ENCODE measurements at regions not wholly inside any gene's neighbourhood (a gene's known extent, or its start where the extent isn't known, plus 50 kb on each side); places are given as distances from the start of the nearest gene placed in this dataset.

- no peak overlapping the region for H3K27ac ChIP-seq
- TF ChIP-seq HMGXB4 (CRISPR knock-in tag; IDR thresholded peaks at IDR 0.05; ENCODE audit: borderline replicate concordance) (no peak), FOSB (CRISPR knock-in tag; IDR thresholded peaks at IDR 0.05) (no peak), FOSL2 (IDR thresholded peaks at IDR 0.05) (no peak), FOSL2 (CRISPR knock-in tag; IDR thresholded peaks at IDR 0.05) (no peak), BHLHE40 (IDR thresholded peaks at IDR 0.05; ENCODE audit: low read depth, low read length) (no peak), TFCP2L1 (CRISPR knock-in tag; IDR thresholded peaks at IDR 0.05) (no peak), POLR2AphosphoS2 (conservative IDR thresholded peaks at IDR 0.05; ENCODE audit: low read length) (no peak), USF2 (IDR thresholded peaks at IDR 0.05) (no peak), SREBF2 (IDR thresholded peaks at IDR 0.05) (no peak), GATA3 (IDR thresholded peaks at IDR 0.05; ENCODE audit: borderline replicate concordance) (no peak), MAZ (IDR thresholded peaks at IDR 0.05; ENCODE audit: borderline replicate concordance, low read depth, low read length) (no peak), FOXS1 (CRISPR knock-in tag; IDR thresholded peaks at IDR 0.05) (no peak), CBX8 (IDR thresholded peaks at IDR 0.05) (no peak), RARB (CRISPR knock-in tag; IDR thresholded peaks at IDR 0.05) (no peak), NFE2L2 (conservative IDR thresholded peaks at IDR 0.05; ENCODE audit: low read length) (no peak), MAFK (IDR thresholded peaks at IDR 0.05; ENCODE audit: partially characterized antibody) (no peak), ESRRA (IDR thresholded peaks at IDR 0.05; ENCODE audit: borderline replicate concordance, low read length) (no peak), ZNF302 (CRISPR knock-in tag; IDR thresholded peaks at IDR 0.05) (no peak), CHD2 (IDR thresholded peaks at IDR 0.05; ENCODE audit: low read length, partially characterized antibody) (no peak), BCL3 (IDR thresholded peaks at IDR 0.05) (no peak)
- TF ChIP-seq, protein P1, sequence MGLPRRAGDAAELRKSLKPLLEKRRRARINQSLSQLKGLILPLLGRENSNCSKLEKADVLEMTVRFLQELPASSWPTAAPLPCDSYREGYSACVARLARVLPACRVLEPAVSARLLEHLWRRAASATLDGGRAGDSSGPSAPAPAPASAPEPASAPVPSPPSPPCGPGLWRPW (IDR thresholded peaks at IDR 0.05), result no peak
- ATAC-seq (no peak), DNase-seq (ENCODE audit: low read depth in 1 of 2, low spot score in 1 of 2) (no peak), FAIRE-seq (no peak)
- H3K4me2 ChIP-seq, result no peak overlapping the region
- H3K4me1 ChIP-seq, result no peaks in the 10 kb centered on the region
- 82% methylated on average over 4 of the region's 4 CpGs for WGBS (ENCODE audit: missing lambda C conversion rate)
- H3K9me3 ChIP-seq, result no peaks in the 10 kb centered on the region
- POLR2A ChIA-PET, result no interaction called here
- no peak overlapping the region for H3K4me3 ChIP-seq
- CTCF ChIA-PET, result no interaction called here
These were observed 482.4 kb upstream of the SGCD start for GRCh38 chr5:155844542-155844941.

GRCh38 chr5:155850370-155850769, 476.6 kb upstream of the SGCD start:
- no peak for ATAC-seq
- POLR2A ChIA-PET, result no interaction called here
- FAIRE-seq, result no peak

More at GRCh38 chr5:155850370-155850769, 476.6 kb upstream of the SGCD start:
- no peaks in the 10 kb centered on the region for H3K9me3 ChIP-seq
- TF ChIP-seq NPAS2 (CRISPR knock-in tag; IDR thresholded peaks at IDR 0.05; ENCODE audit: borderline replicate concordance) (no peak), HEYL (CRISPR knock-in tag; IDR thresholded peaks at IDR 0.05) (no peak), JUNB (IDR thresholded peaks at IDR 0.05) (no peak), FOSB (CRISPR knock-in tag; IDR thresholded peaks at IDR 0.05) (no peak), NFE2L2 (conservative IDR thresholded peaks at IDR 0.05; ENCODE audit: low read length) (no peak), HDAC2 (IDR thresholded peaks at IDR 0.05) (no peak), MAFK (IDR thresholded peaks at IDR 0.05; ENCODE audit: partially characterized antibody) (no peak), RFX5 (IDR thresholded peaks at IDR 0.05) (no peak), E2F6 (IDR thresholded peaks at IDR 0.05; ENCODE audit: borderline replicate concordance, low read depth) (no peak), RNF2 (IDR thresholded peaks at IDR 0.05; ENCODE audit: borderline replicate concordance, low read depth) (no peak), CTCF (IDR thresholded peaks at IDR 0.05) (no peak)
- TF ChIP-seq, protein P1 (IDR thresholded peaks at IDR 0.05), result no peak
- no peaks in the 10 kb centered on the region for H3K4me1 ChIP-seq
- H3K4me2 ChIP-seq, result no peak overlapping the region
- DNase-seq (ENCODE audit: low read depth in 1 of 2, low spot score in 1 of 2), result no peak
- WGBS (ENCODE audit: missing lambda C conversion rate), result 87% methylated on average over 3 of the region's 3 CpGs
- CTCF ChIA-PET, result no interaction called here
- no peak overlapping the region for H3K4me3 ChIP-seq
- no peak overlapping the region for H3K27ac ChIP-seq

All from A549 (cell line).